H1 (cell line): ENCODE measurements at regions not wholly inside any gene's neighbourhood (a gene's known extent, or its start where the extent isn't known, plus 50 kb on each side); places are given as distances from the start of the nearest gene placed in this dataset.

Experiments used
- CTCF ChIA-PET: fragments of 300-600 bp; sonication (Branson Sonifier 250); formaldehyde crosslinking; loops from one replicate; lab custom pipeline; 2021; ENCODE audit not compliant: partially characterized antibody; lab: Charles Lee
- POLR2A ChIA-PET: fragments of 300-600 bp; sonication (Branson Sonifier 250); formaldehyde crosslinking; loops from one replicate; lab custom pipeline; 2021; ENCODE audit warnings: inconsistent platforms; ENCODE audit not compliant: partially characterized antibody; lab: Charles Lee
- DNase-seq, 2 experiments: peaks; one replicate each; pipeline versions ENCODE4 v3.0.0 to v3.0.0-alpha.2; 2010 to 2022; ENCODE audit warnings: low spot score in 2 of 2, low read depth in 1 of 2, mixed read lengths in 1 of 2
- FAIRE-seq: peaks from 2 replicates; lab custom pipeline; 2011; peaks lifted over from hg19 to GRCh38; lab: Jason Lieb, UNC
- H2AFZ ChIP-seq: 2 replicates; pipeline ENCODE4 v1.8.1; 2012; ENCODE audit warnings: low read length, inconsistent platforms
- H2AK5ac ChIP-seq: 2 replicates; pipeline ENCODE4 v1.6.1; 2013; ENCODE audit warnings: low read depth, low read length
- H2BK120ac ChIP-seq: replicated peaks from 2 replicates; pipeline ENCODE3; 2013; ENCODE audit warnings: low read depth, low read length, inconsistent platforms
- H2BK12ac ChIP-seq: 2 replicates; pipeline ENCODE4 v1.6.1; 2013; ENCODE audit warnings: low read depth, low read length
- H2BK15ac ChIP-seq: 2 replicates; pipeline ENCODE4 v1.6.1; 2013; ENCODE audit warnings: low read length
- H2BK20ac ChIP-seq: 2 replicates; pipeline ENCODE4 v1.6.1; 2013; ENCODE audit warnings: low read length
- H2BK5ac ChIP-seq: 2 replicates; pipeline ENCODE4 v1.6.1; 2013; ENCODE audit warnings: low read depth, low read length
- H3K14ac ChIP-seq: 2 replicates; pipeline ENCODE4 v1.6.1; 2013; ENCODE audit warnings: inconsistent platforms; ENCODE audit not compliant: insufficient read length
- H3K18ac ChIP-seq: 2 replicates; pipeline ENCODE4 v1.6.1; 2013; ENCODE audit warnings: low read length; ENCODE audit errors: extremely low read depth
- H3K23ac ChIP-seq: 2 replicates; pipeline ENCODE4 v1.6.1; 2013; ENCODE audit warnings: inconsistent platforms; ENCODE audit not compliant: insufficient read length
- H3K23me2 ChIP-seq: 2 replicates; pipeline ENCODE4 v1.6.1; 2013; ENCODE audit warnings: low read depth, low read length
- H3K27ac ChIP-seq: 2 replicates; pipeline ENCODE4 v1.6.1; 2011; ENCODE audit warnings: low read depth, low read length, inconsistent platforms
- H3K27me3 ChIP-seq, 4 experiments: replicated peaks in 1 of 4; 1 replicate in 1 of 4; 2 replicates in 3 of 4; pipeline versions ENCODE4 v1.6.1 to v1.8.1; 2011 to 2013; ENCODE audit warnings: low read length in 3 of 4, mild to moderate bottlenecking in 3 of 4, inconsistent platforms in 2 of 4, mixed read lengths in 2 of 4, moderate library complexity in 1 of 4; ENCODE audit not compliant: control insufficient read depth in 3 of 4, insufficient read depth in 3 of 4; ENCODE audit errors: extremely low read depth in 1 of 4
- H3K36me3 ChIP-seq, 4 experiments: 2 replicates each; pipeline versions ENCODE4 v1.6.1 to v1.8.1; 2011 to 2013; ENCODE audit warnings: mild to moderate bottlenecking in 4 of 4, low read length in 3 of 4, moderate library complexity in 2 of 4, control low read depth in 1 of 4, inconsistent platforms in 1 of 4; ENCODE audit not compliant: insufficient read depth in 4 of 4, control insufficient read depth in 2 of 4
- H3K4ac ChIP-seq: replicated peaks from 2 replicates; pipeline ENCODE3; 2013; ENCODE audit warnings: low read length, low read depth, mixed read lengths, inconsistent platforms; ENCODE audit not compliant: insufficient read length
- H3K4me1 ChIP-seq, 4 experiments: replicated peaks in 1 of 4; 1 replicate in 1 of 4; 2 replicates in 3 of 4; pipeline versions ENCODE4 v1.6.1 to v1.8.1; 2011 to 2013; ENCODE audit warnings: low read length in 3 of 4, inconsistent platforms in 2 of 4, mixed read lengths in 1 of 4; ENCODE audit not compliant: insufficient read depth in 4 of 4, control insufficient read depth in 3 of 4
- H3K4me2 ChIP-seq, 2 experiments: 2 replicates each; pipeline versions ENCODE4 v1.6.1 to v1.8.1; 2011 to 2013; ENCODE audit warnings: low read depth in 2 of 2, low read length in 2 of 2, control low read depth in 1 of 2, inconsistent platforms in 1 of 2, mild to moderate bottlenecking in 1 of 2; ENCODE audit not compliant: insufficient read depth in 1 of 2
- H3K4me3 ChIP-seq, 4 experiments: fragments of 200-600, 300-600 bp in 1 of 4; sonication (generic), shearing (Covaris generic), sonication (Bioruptor Twin) in 1 of 4; 2 replicates each; pipeline versions ENCODE4 v1.5.1 to v1.8.1; 2011 to 2016; ENCODE audit warnings: low read length in 4 of 4, low read depth in 3 of 4, control low read depth in 2 of 4, inconsistent platforms in 2 of 4, mild to moderate bottlenecking in 2 of 4, mixed read lengths in 1 of 4, moderate library complexity in 1 of 4; ENCODE audit not compliant: insufficient read depth in 2 of 4; ENCODE audit errors: extremely low read depth in 1 of 4
- H3K56ac ChIP-seq: replicated peaks from 2 replicates; pipeline ENCODE3; 2013; ENCODE audit warnings: low read depth, mild to moderate bottlenecking, mixed read lengths, low read length, inconsistent platforms; ENCODE audit not compliant: insufficient read length
- H3K79me1 ChIP-seq: 2 replicates; pipeline ENCODE4 v1.6.1; 2013; ENCODE audit warnings: low read depth, low read length, control low read depth
- H3K79me2 ChIP-seq, 2 experiments: 2 replicates each; pipeline versions ENCODE4 v1.6.1 to v1.8.1; 2012 to 2013; ENCODE audit warnings: low read length in 2 of 2, mild to moderate bottlenecking in 2 of 2, inconsistent platforms in 1 of 2; ENCODE audit not compliant: insufficient read depth in 2 of 2, control insufficient read depth in 1 of 2
- H3K9ac ChIP-seq, 4 experiments: replicated peaks in 1 of 4; 1 replicate in 1 of 4; 2 replicates in 3 of 4; pipeline versions ENCODE4 v1.6.1 to v1.8.1; 2011 to 2013; ENCODE audit warnings: low read depth in 3 of 4, low read length in 3 of 4, control low read depth in 2 of 4, mild to moderate bottlenecking in 2 of 4, moderate library complexity in 2 of 4, inconsistent platforms in 1 of 4; ENCODE audit errors: extremely low read depth in 1 of 4
- H3K9me3 ChIP-seq, 2 experiments: 2 replicates each; pipeline versions ENCODE4 v1.6.1 to v1.8.1; 2012 to 2013; ENCODE audit warnings: mild to moderate bottlenecking in 2 of 2, moderate library complexity in 2 of 2, control low read depth in 1 of 2, inconsistent platforms in 1 of 2, low read depth in 1 of 2, low read length in 1 of 2, mixed read lengths in 1 of 2; ENCODE audit not compliant: insufficient read depth in 2 of 2
- H4K20me1 ChIP-seq, 2 experiments: replicated peaks in 1 of 2; 2 replicates each; pipeline versions ENCODE3 to v1.8.1; 2011 to 2013; ENCODE audit warnings: inconsistent platforms in 2 of 2, low read length in 2 of 2, mild to moderate bottlenecking in 1 of 2; ENCODE audit not compliant: insufficient read depth in 2 of 2, control insufficient read depth in 1 of 2
- H4K5ac ChIP-seq: 2 replicates; pipeline ENCODE4 v1.6.1; 2013; ENCODE audit warnings: low read length, low read depth, mixed read lengths, inconsistent platforms; ENCODE audit not compliant: insufficient read length
- H4K8ac ChIP-seq: 2 replicates; pipeline ENCODE4 v1.8.0; 2013; ENCODE audit warnings: mild to moderate bottlenecking, moderate library complexity, low read length, inconsistent platforms; ENCODE audit not compliant: insufficient read depth; ENCODE audit errors: extremely low read depth
- H4K91ac ChIP-seq: replicated peaks from 2 replicates; pipeline ENCODE3; 2013; ENCODE audit warnings: low read length, mixed read lengths, inconsistent platforms; ENCODE audit not compliant: insufficient read length
- ASH2L ChIP-seq: fragments of 200-600, 300-600 bp; sonication (generic); IDR thresholded peaks from one replicate; pipeline ENCODE4 v1.7.1; 2017; ENCODE audit warnings: low read length
- CREB1 ChIP-seq: IDR thresholded peaks from 2 replicates; pipeline ENCODE4 v1.6.1; 2012; ENCODE audit warnings: inconsistent platforms
- MAFK ChIP-seq: IDR thresholded peaks from 2 replicates; pipeline ENCODE4 v1.6.1; 2012; ENCODE audit warnings: low read depth, mild to moderate bottlenecking, improper control_type of control experiment, low read length
- RAD21 ChIP-seq, 2 experiments: IDR thresholded peaks in 1 of 2; conservative IDR thresholded peaks in 1 of 2; 2 replicates each; pipeline ENCODE4 v1.6.1; 2011; ENCODE audit warnings: low read depth in 2 of 2, low read length in 2 of 2, improper control_type of control experiment in 1 of 2, inconsistent platforms in 1 of 2, mild to moderate bottlenecking in 1 of 2, moderate library complexity in 1 of 2
- TBP ChIP-seq: IDR thresholded peaks from 2 replicates; pipeline ENCODE4 v1.6.1; 2011; ENCODE audit warnings: low read depth, low read length, improper control_type of control experiment
- TEAD4 ChIP-seq: IDR thresholded peaks from 2 replicates; pipeline ENCODE4 v1.6.1; 2012; ENCODE audit warnings: low read depth, low read length, inconsistent platforms, mixed read lengths
- YY1 ChIP-seq: IDR thresholded peaks from 2 replicates; pipeline ENCODE4 v1.6.1; 2011; ENCODE audit warnings: low read depth, mild to moderate bottlenecking, low read length
- WGBS, 2 experiments: shearing (Covaris generic) in 1 of 2; methylation state at CpG; one replicate each; pipeline versions ENCODE4 v1.1.6 to v1.1.7; 2013 to 2015; ENCODE audit warnings: low lambda C conversion rate in 2 of 2, mixed read lengths in 2 of 2, inconsistent platforms in 1 of 2, low coverage in 1 of 2, missing lambda C conversion rate in 1 of 2; ENCODE audit not compliant: insufficient replicate concordance in 2 of 2, insufficient coverage in 1 of 2, insufficient read length in 1 of 2; ENCODE audit errors: extremely low coverage in 1 of 2, missing lambda C conversion rate in 1 of 2; 5-methylcytosine and 5-hydroxymethylcytosine counted together
- TF ChIP-seq, protein P1 (sequence below): IDR thresholded peaks from 2 replicates; pipeline ENCODE4 v1.6.1; 2012; ENCODE audit warnings: inconsistent platforms
- TF ChIP-seq, protein P2 (sequence below), 3 experiments: IDR thresholded peaks; 1 replicate in 2 of 3; 2 replicates in 1 of 3; pipeline versions ENCODE4 v1.5.1 to v1.6.1; 2011; ENCODE audit warnings: low read length in 3 of 3, mild to moderate bottlenecking in 3 of 3, inconsistent platforms in 2 of 3, low read depth in 1 of 3, moderate library complexity in 1 of 3; ENCODE audit not compliant: insufficient read depth in 1 of 3; ENCODE audit errors: control extremely low read depth in 1 of 3

DNA sequence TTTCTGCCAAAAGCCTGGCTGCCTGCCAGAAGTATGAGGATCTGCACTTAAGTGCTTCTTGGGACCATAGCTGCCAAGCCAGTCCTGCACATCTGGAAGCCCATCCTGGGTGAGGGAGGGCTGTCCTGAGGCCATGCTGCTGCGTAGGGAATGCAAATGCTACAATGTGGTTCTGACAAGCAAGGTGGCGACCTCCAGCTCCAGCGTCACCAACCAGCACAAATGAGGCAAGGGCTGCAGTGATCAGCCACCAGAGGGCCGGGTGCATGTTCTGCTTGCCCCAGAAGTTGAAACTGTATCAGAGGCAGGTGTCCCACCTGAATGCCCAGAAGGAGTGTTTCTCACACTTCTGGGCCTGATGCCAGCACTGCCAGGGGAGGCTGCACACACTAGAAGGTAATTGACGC lies 99.1 kb upstream of the KCNQ5 start:
- H2AK5ac ChIP-seq: no peak overlapping the region
- H2BK12ac ChIP-seq: no peak overlapping the region
- no peak overlapping the region for H2BK120ac ChIP-seq
- H3K79me2 ChIP-seq: no peaks in the 10 kb centered on the region
- H2BK5ac ChIP-seq: 0 out of 2 replicates have a peak overlapping the region, but pooled peaks have one; percentile 18
- ChIA-PET POLR2A (no interaction called here), CTCF (interaction anchor here (0.6 to 3.4 kb wide), 22 partner anchors 10 to 636 kb away, joined by 3 to 33 read pairs (median 4); no protein-coding TSS in a partner anchor)
- H2BK20ac ChIP-seq: no peak overlapping the region
- H3K79me1 ChIP-seq: no peaks in the 10 kb centered on the region
- no peaks in the 10 kb centered on the region for H3K36me3 ChIP-seq
- no peak overlapping the region for H3K4ac ChIP-seq
- peak overlapping the region; percentile 80 for H3K14ac ChIP-seq
- H3K9me3 ChIP-seq: no peaks in the 10 kb centered on the region
- DNase-seq (peak; percentile 36 to 70), FAIRE-seq (peak; percentile 74)
- TF ChIP-seq MAFK: no peak
- TF ChIP-seq RAD21 (IDR thresholded peaks at IDR 0.05 in 1 of 2, conservative IDR thresholded peaks at IDR 0.05 in 1 of 2; ENCODE audit: low read depth in 2 of 2, low read length in 2 of 2): peak; percentile 68 to 76
- peak; percentile 81 for TF ChIP-seq CREB1
- TF ChIP-seq, protein P1, sequence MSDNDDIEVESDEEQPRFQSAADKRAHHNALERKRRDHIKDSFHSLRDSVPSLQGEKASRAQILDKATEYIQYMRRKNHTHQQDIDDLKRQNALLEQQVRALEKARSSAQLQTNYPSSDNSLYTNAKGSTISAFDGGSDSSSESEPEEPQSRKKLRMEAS: peak; percentile 42; the same call in 1 of the 2 replicates
- TF ChIP-seq YY1: peak; percentile 55; the same call in 1 of the 2 replicates
- TF ChIP-seq ASH2L: no peak
- TF ChIP-seq TBP: peak; percentile 41; the same call in 1 of the 2 replicates
- TF ChIP-seq, protein P2, sequence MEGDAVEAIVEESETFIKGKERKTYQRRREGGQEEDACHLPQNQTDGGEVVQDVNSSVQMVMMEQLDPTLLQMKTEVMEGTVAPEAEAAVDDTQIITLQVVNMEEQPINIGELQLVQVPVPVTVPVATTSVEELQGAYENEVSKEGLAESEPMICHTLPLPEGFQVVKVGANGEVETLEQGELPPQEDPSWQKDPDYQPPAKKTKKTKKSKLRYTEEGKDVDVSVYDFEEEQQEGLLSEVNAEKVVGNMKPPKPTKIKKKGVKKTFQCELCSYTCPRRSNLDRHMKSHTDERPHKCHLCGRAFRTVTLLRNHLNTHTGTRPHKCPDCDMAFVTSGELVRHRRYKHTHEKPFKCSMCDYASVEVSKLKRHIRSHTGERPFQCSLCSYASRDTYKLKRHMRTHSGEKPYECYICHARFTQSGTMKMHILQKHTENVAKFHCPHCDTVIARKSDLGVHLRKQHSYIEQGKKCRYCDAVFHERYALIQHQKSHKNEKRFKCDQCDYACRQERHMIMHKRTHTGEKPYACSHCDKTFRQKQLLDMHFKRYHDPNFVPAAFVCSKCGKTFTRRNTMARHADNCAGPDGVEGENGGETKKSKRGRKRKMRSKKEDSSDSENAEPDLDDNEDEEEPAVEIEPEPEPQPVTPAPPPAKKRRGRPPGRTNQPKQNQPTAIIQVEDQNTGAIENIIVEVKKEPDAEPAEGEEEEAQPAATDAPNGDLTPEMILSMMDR (IDR thresholded peaks at IDR 0.05; ENCODE audit: control extremely low read depth in 1 of 3, insufficient read depth in 1 of 3, low read depth in 1 of 3, low read length in 3 of 3): peak; percentile 81 to 98 (median 93)
- TF ChIP-seq TEAD4: peak; percentile 62
- H3K23me2 ChIP-seq: no peaks in the 10 kb centered on the region; the same call in 1 of the 2 replicates
- H3K27me3 ChIP-seq: no peaks in the 10 kb centered on the region
- no peak overlapping the region for H3K9ac ChIP-seq
- no peak overlapping the region for H3K27ac ChIP-seq
- H4K8ac ChIP-seq: peak overlapping the region; percentile 88
- H4K20me1 ChIP-seq: no peaks in the 10 kb centered on the region
- H4K91ac ChIP-seq: no peak overlapping the region
- H2BK15ac ChIP-seq: no peak overlapping the region
- 0 out of 7 replicates have a peak, but pooled peaks cover 0 to 2% (median 0%) of the 10 kb centered on the region in 4 experiments for H3K4me1 ChIP-seq
- H2AFZ ChIP-seq: peak overlapping the region; percentile 63; the same call in 1 of the 2 replicates
- 78% methylated on average over 5 of the region's 5 CpGs; no CpG with 5 or more reads in 1 of the 2 experiments for WGBS, 2 experiments
- H3K56ac ChIP-seq: no peak overlapping the region
- no peak overlapping the region for H3K4me2 ChIP-seq
- no peak overlapping the region for H3K18ac ChIP-seq
- H3K23ac ChIP-seq: no peak overlapping the region
- no peak overlapping the region for H4K5ac ChIP-seq
- H3K4me3 ChIP-seq: no peak overlapping the region
